Esophagus muscularis mucosa (tissue), 4 donors: ENCODE measurements at regions not wholly inside any gene's neighbourhood (a gene's known extent, or its start where the extent isn't known, plus 50 kb on each side); places are given as distances from the start of the nearest gene placed in this dataset.
"Not testable (repeated sequence)": the region's sequence is repeated elsewhere in the genome, so short reads cannot be mapped to it uniquely, and the experiment has no call there.

ENCODE experiments used
- DNase-seq: peaks from one replicate; pipeline ENCODE4 v3.0.0-alpha.2; 2017; ENCODE audit errors: extremely low spot score
- H3K27ac ChIP-seq, 4 donors: fragments of 200-600 bp; sonication (generic); replicated peaks in 1 of 4; 1 replicate in 3 of 4; 2 replicates in 1 of 4; pipeline ENCODE4 v1.5.1; 2016 to 2019; ENCODE audit warnings: mild to moderate bottlenecking in 1 of 4
- H3K27me3 ChIP-seq, 4 donors: fragments of 200-600 bp; sonication (generic); one replicate each; pipeline versions ENCODE4 v1.5.1 to v1.6.0; 2016 to 2019
- H3K36me3 ChIP-seq, 4 donors: fragments of 200-600 bp; sonication (generic); one replicate each; pipeline ENCODE4 v1.5.1; 2016 to 2019
- H3K4me1 ChIP-seq, 4 donors: fragments of 200-600 bp; sonication (generic); one replicate each; pipeline ENCODE4 v1.5.1; 2016 to 2019
- H3K4me3 ChIP-seq, 4 donors: fragments of 200-600 bp; sonication (generic); 1 replicate in 2 of 4; 2 replicates in 2 of 4; pipeline ENCODE4 v1.5.1; 2016 to 2019; ENCODE audit warnings: mild to moderate bottlenecking in 4 of 4, moderate library complexity in 1 of 4
- H3K9me3 ChIP-seq, 4 donors: fragments of 200-600 bp; sonication (generic); 1 replicate in 3 of 4; 2 replicates in 1 of 4; pipeline ENCODE4 v1.5.1; 2016 to 2019
- EP300 ChIP-seq: sonication (generic); formaldehyde crosslinking; IDR thresholded peaks from one replicate; pipeline ENCODE4 v1.6.1; 2017; ENCODE audit warnings: antibody characterized with exemption
- POLR2A ChIP-seq: fragments of 450-650 bp; IDR thresholded peaks from one replicate; pipeline ENCODE4 v1.6.1; 2017; ENCODE audit warnings: antibody characterized with exemption, moderate library complexity, mild to moderate bottlenecking, low read depth
- POLR2AphosphoS5 ChIP-seq, 2 donors: sonication (generic); formaldehyde crosslinking; IDR thresholded peaks; one replicate each; pipeline ENCODE4 v1.6.1; 2017; ENCODE audit warnings: antibody characterized with exemption in 2 of 2
- WGBS: methylation state at CpG from one replicate; pipeline ENCODE4 v1.1.5; 2018; 5-methylcytosine and 5-hydroxymethylcytosine counted together
- intact Hi-C: fragments of 100-400 bp; cut with DNase I; formaldehyde crosslinking; loops from one replicate; pipeline ENCODE4 v1.15.1; 2023
- TF ChIP-seq, protein P1 (sequence below), 3 experiments: fragments of 200-600 bp in 2 of 3; fragments of 450-650 bp in 1 of 3; sonication (generic) in 2 of 3; IDR thresholded peaks; one replicate each; pipeline ENCODE4 v1.5.1; 2017 to 2019; ENCODE audit warnings: antibody characterized with exemption in 3 of 3, mild to moderate bottlenecking in 2 of 3, moderate library complexity in 1 of 3

DNA sequence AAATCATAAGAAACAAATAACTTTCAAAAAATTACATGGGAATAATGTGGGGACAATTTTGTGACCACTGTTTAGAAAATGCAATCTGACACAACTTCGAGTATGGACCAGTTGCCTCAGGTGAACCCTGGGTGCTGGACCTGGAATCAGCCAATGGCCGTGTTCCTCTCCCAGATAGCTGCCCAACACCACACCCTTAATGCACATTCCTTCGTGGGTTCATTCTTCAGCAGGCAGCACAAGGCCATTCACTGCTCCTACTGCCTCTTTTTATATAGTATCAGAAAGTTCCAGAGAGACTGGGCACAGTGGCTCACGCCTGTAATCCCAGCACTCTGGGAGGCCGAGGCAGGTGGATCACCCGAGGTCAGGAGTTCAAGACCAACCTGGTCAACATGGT, 89.1 kb upstream of the PARD3 start:
- no peak overlapping the region for H3K27ac ChIP-seq
- TF ChIP-seq POLR2AphosphoS5 (IDR thresholded peaks at IDR 0.05) (no peak), EP300 (no peak), POLR2A (no peak)
- TF ChIP-seq, protein P1, sequence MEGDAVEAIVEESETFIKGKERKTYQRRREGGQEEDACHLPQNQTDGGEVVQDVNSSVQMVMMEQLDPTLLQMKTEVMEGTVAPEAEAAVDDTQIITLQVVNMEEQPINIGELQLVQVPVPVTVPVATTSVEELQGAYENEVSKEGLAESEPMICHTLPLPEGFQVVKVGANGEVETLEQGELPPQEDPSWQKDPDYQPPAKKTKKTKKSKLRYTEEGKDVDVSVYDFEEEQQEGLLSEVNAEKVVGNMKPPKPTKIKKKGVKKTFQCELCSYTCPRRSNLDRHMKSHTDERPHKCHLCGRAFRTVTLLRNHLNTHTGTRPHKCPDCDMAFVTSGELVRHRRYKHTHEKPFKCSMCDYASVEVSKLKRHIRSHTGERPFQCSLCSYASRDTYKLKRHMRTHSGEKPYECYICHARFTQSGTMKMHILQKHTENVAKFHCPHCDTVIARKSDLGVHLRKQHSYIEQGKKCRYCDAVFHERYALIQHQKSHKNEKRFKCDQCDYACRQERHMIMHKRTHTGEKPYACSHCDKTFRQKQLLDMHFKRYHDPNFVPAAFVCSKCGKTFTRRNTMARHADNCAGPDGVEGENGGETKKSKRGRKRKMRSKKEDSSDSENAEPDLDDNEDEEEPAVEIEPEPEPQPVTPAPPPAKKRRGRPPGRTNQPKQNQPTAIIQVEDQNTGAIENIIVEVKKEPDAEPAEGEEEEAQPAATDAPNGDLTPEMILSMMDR (IDR thresholded peaks at IDR 0.05): no peak
- no peak overlapping the region for H3K4me3 ChIP-seq
- peaks cover 4 to 17% (median 14%) of the 10 kb centered on the region in 4 donors for H3K4me1 ChIP-seq
- intact Hi-C loops: no loop called here
- WGBS: 85% methylated on average over 6 of the region's 6 CpGs
- no peaks in the 10 kb centered on the region for H3K27me3 ChIP-seq
- no peaks in the 10 kb centered on the region for H3K9me3 ChIP-seq
- DNase-seq: no peak
- H3K36me3 ChIP-seq: no peaks in the 10 kb centered on the region

DNA sequence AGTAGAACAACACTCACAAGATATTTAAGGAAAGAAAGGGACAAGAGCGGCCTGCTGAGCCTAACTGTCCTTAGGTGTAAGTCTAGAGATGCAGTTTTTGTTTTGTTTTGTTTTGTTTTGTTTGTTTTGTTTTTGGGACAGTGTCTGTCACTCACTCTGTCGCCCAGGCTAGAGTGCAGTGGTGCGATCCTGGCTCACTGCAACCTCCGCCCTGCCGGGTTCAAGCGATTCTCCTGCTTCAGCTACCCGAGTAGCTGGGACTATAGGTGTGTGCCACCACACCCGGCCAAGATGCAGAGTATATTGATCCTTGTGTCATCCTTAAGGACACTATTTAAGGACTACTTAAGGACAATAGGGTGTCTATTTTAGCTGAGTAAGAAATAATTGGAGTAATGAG, 84.1 kb upstream of the PARD3 start:
- intact Hi-C loops: no loop called here
- H3K9me3 ChIP-seq: no peaks in the 10 kb centered on the region
- WGBS: 95% methylated on average over 8 of the region's 8 CpGs
- no peak overlapping the region for H3K4me3 ChIP-seq
- H3K36me3 ChIP-seq: no peaks in the 10 kb centered on the region
- no peaks in the 10 kb centered on the region for H3K27me3 ChIP-seq
- TF ChIP-seq POLR2A (no peak), EP300 (no peak), POLR2AphosphoS5 (IDR thresholded peaks at IDR 0.05) (no peak)
- TF ChIP-seq, protein P1 (IDR thresholded peaks at IDR 0.05): no peak
- H3K27ac ChIP-seq: no peak overlapping the region
- H3K4me1 ChIP-seq: no peaks in the 10 kb centered on the region
- no peak for DNase-seq

- WGBS: 96% methylated on average over 3 of the region's 3 CpGs
- DNase-seq: peak; percentile 1
- Histone ChIP-seq H3K27ac (no peak overlapping the region), H3K4me1 (no peaks in the 10 kb centered on the region), H3K9me3 (no peaks in the 10 kb centered on the region), H3K4me3 (no peak overlapping the region), H3K36me3 (no peaks in the 10 kb centered on the region), H3K27me3 (no peaks in the 10 kb centered on the region)
- no peak for TF ChIP-seq POLR2AphosphoS5 (IDR thresholded peaks at IDR 0.05)
- TF ChIP-seq POLR2A: no peak
- TF ChIP-seq, protein P1 (IDR thresholded peaks at IDR 0.05): no peak
- TF ChIP-seq EP300: no peak
- intact Hi-C loops: no loop called here
Measured at GRCh38 chr10:34895977-34896376, 80.9 kb upstream of the PARD3 start.

- DNase-seq, H3K36me3 ChIP-seq, H3K27me3 ChIP-seq, H3K4me3 ChIP-seq, intact Hi-C loops, H3K9me3 ChIP-seq, H3K4me1 ChIP-seq, H3K27ac ChIP-seq: not testable (repeated sequence)
- 93% methylated on average over 3 of the region's 3 CpGs for WGBS
Measured at GRCh38 chr10:34895046-34895445, 80.0 kb upstream of the PARD3 start.

- DNase-seq, H3K9me3 ChIP-seq, intact Hi-C loops, H3K36me3 ChIP-seq, H3K27ac ChIP-seq, H3K27me3 ChIP-seq, H3K4me1 ChIP-seq, H3K4me3 ChIP-seq: not testable (repeated sequence)
- WGBS: 87% methylated on average over 6 of the region's 6 CpGs
Measured at GRCh38 chr10:34892521-34892920, 77.4 kb upstream of the PARD3 start.

DNA sequence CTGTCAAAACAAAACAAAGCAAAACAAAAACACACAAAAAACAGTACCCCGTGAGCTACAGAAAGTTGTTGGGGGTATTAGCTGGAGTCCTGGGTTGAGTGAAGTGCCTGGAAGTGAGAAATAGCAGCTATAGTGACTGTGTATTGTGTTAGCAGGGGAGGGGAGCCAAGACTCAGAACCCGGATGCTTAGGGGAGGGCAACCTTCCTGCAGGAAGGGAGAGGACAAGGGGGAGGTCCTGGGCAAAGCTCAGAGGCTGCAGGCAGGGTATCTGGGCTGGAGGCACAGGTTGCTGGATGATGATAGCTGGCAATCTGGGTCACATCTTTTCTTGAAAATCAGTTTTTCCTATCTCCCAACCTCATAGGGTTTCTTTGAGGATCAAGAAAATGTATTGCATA, 75.8 kb upstream of the PARD3 start:
- no peaks in the 10 kb centered on the region for H3K9me3 ChIP-seq
- DNase-seq: no peak
- WGBS: 35% methylated on average over 2 of the region's 2 CpGs
- H3K27ac ChIP-seq: no peak overlapping the region
- H3K4me1 ChIP-seq: no peaks in the 10 kb centered on the region
- no peaks in the 10 kb centered on the region for H3K36me3 ChIP-seq
- TF ChIP-seq EP300: no peak
- TF ChIP-seq, protein P1 (IDR thresholded peaks at IDR 0.05): no peak
- TF ChIP-seq POLR2A: no peak
- TF ChIP-seq POLR2AphosphoS5 (IDR thresholded peaks at IDR 0.05): no peak
- H3K4me3 ChIP-seq: no peak overlapping the region
- H3K27me3 ChIP-seq: no peaks in the 10 kb centered on the region
- intact Hi-C loops: no loop called here
